DND-41 (cell line): ENCODE measurements at regions not wholly inside any gene's neighbourhood (a gene's known extent, or its start where the extent isn't known, plus 50 kb on each side); places are given as distances from the start of the nearest gene placed in this dataset.

ENCODE experiments used
- ATAC-seq: fragments of 200-7000 bp; cut with Tn5 transposase; 3 replicates; pipeline ENCODE4 v1.9.1; 2021; ENCODE audit warnings: low read depth; ENCODE audit not compliant: insufficient read depth
- DNase-seq: peaks from one replicate; pipeline ENCODE4 v3.0.0-alpha.2; 2020
- H2AFZ ChIP-seq: 2 replicates; pipeline ENCODE4 v1.6.0; 2012; ENCODE audit warnings: low read depth, low read length
- H3K27ac ChIP-seq: 2 replicates; pipeline ENCODE4 v1.5.1; 2012; ENCODE audit warnings: low read length, inconsistent platforms
- H3K27me3 ChIP-seq: fragments of 200-600 bp; sonication (generic); 2 replicates; pipeline ENCODE4 v1.6.0; 2012; ENCODE audit warnings: low read length, mild to moderate bottlenecking, inconsistent platforms; ENCODE audit not compliant: insufficient read depth, poor library complexity
- H3K36me3 ChIP-seq: 2 replicates; pipeline ENCODE4 v1.5.1; 2012; ENCODE audit warnings: low read length, inconsistent platforms; ENCODE audit not compliant: insufficient read depth
- H3K4me1 ChIP-seq: 2 replicates; pipeline ENCODE4 v1.5.1; 2012; ENCODE audit warnings: mild to moderate bottlenecking, low read length; ENCODE audit not compliant: insufficient read depth
- H3K4me2 ChIP-seq: 2 replicates; pipeline ENCODE4 v1.6.0; 2012; ENCODE audit warnings: mild to moderate bottlenecking, moderate library complexity, low read length, inconsistent platforms; ENCODE audit not compliant: insufficient read depth
- H3K4me3 ChIP-seq, 2 experiments: fragments of 200-600 bp in 1 of 2; shearing (Covaris generic) in 1 of 2; 2 replicates each; pipeline ENCODE4 v1.5.1; 2012 to 2016; ENCODE audit warnings: inconsistent platforms in 2 of 2, low read length in 2 of 2, mild to moderate bottlenecking in 2 of 2, low read depth in 1 of 2, moderate library complexity in 1 of 2
- H3K79me2 ChIP-seq: 2 replicates; pipeline ENCODE4 v1.6.0; 2012; ENCODE audit warnings: low read length, inconsistent platforms; ENCODE audit not compliant: insufficient read depth
- H3K9ac ChIP-seq: 2 replicates; pipeline ENCODE4 v1.6.0; 2012; ENCODE audit warnings: low read depth, mild to moderate bottlenecking, inconsistent platforms, low read length, moderate library complexity
- H3K9me3 ChIP-seq: 2 replicates; pipeline ENCODE4 v1.5.1; 2012; ENCODE audit warnings: low read length, moderate library complexity, mild to moderate bottlenecking, inconsistent platforms; ENCODE audit not compliant: insufficient read depth, severe bottlenecking
- H4K20me1 ChIP-seq: 2 replicates; pipeline ENCODE4 v1.6.0; 2012; ENCODE audit warnings: low read length; ENCODE audit not compliant: insufficient read depth
- CTCF ChIP-seq: IDR thresholded peaks from 2 replicates; pipeline ENCODE4 v1.5.1; 2012; ENCODE audit warnings: borderline replicate concordance, low read length, moderate library complexity, mild to moderate bottlenecking; ENCODE audit not compliant: poor library complexity, severe bottlenecking; ENCODE audit errors: extremely low read depth
- EZH2 ChIP-seq: IDR thresholded peaks from 3 replicates; pipeline ENCODE4 v1.6.1; 2012; ENCODE audit warnings: borderline replicate concordance, low read depth, mild to moderate bottlenecking, moderate library complexity, low read length, inconsistent platforms; ENCODE audit not compliant: severe bottlenecking

- H3K27ac ChIP-seq: no peak overlapping the region
- no peak for DNase-seq
- H4K20me1 ChIP-seq: no peaks in the 10 kb centered on the region
- no peaks in the 10 kb centered on the region for H3K4me1 ChIP-seq
- H3K4me3 ChIP-seq: no peak overlapping the region
- H3K36me3 ChIP-seq: no peaks in the 10 kb centered on the region
- no peak overlapping the region for H3K9ac ChIP-seq
- H3K4me2 ChIP-seq: no peak overlapping the region
- no peak for TF ChIP-seq EZH2
- TF ChIP-seq CTCF: no peak
- no peak overlapping the region for H2AFZ ChIP-seq
- no peaks in the 10 kb centered on the region for H3K79me2 ChIP-seq
- H3K9me3 ChIP-seq: peaks cover 6% of the 10 kb centered on the region
- H3K27me3 ChIP-seq: peaks cover 2% of the 10 kb centered on the region
- no peak for ATAC-seq
Measured at GRCh38 chr7:3246651-3247050, 54.4 kb upstream of the SDK1 start.

- no peaks in the 10 kb centered on the region for H3K4me1 ChIP-seq
- no peaks in the 10 kb centered on the region for H4K20me1 ChIP-seq
- H3K9ac ChIP-seq: no peak overlapping the region
- H3K36me3 ChIP-seq: no peaks in the 10 kb centered on the region
- TF ChIP-seq EZH2 (no peak), CTCF (no peak)
- ATAC-seq (no peak), DNase-seq (no peak)
- H2AFZ ChIP-seq: no peak overlapping the region
- H3K4me2 ChIP-seq: no peak overlapping the region
- H3K79me2 ChIP-seq: no peaks in the 10 kb centered on the region
- H3K27ac ChIP-seq: no peak overlapping the region
- H3K9me3 ChIP-seq: peaks cover 6% of the 10 kb centered on the region
- H3K4me3 ChIP-seq: no peak overlapping the region
- peaks cover 8% of the 10 kb centered on the region for H3K27me3 ChIP-seq
Measured at GRCh38 chr7:3250725-3251124, 50.3 kb upstream of the SDK1 start.
